ENCODE measurements at regions not wholly inside any gene's neighbourhood (a gene's known extent, or its start where the extent isn't known, plus 50 kb on each side); places are given as distances from the start of the nearest gene placed in this dataset.

- TF ChIP-seq CTCF (IDR thresholded peaks at IDR 0.05) (no peak), REST (IDR thresholded peaks at IDR 0.05; ENCODE audit: insufficient read depth in 1 of 2, low read depth in 2 of 2, low read length in 1 of 2) (no peak)
Observed at GRCh38 chr3:88283242-88283592, 133.5 kb downstream of the C3orf38 start.

Measured in Panc1 (cell line).